Tibial nerve (tissue), 4 donors: ENCODE measurements at regions not wholly inside any gene's neighbourhood (a gene's known extent, or its start where the extent isn't known, plus 50 kb on each side); places are given as distances from the start of the nearest gene placed in this dataset.

Experiments
- DNase-seq, 2 donors: peaks; one replicate each; pipeline ENCODE4 v3.0.0-alpha.2; 2019; ENCODE audit warnings: low spot score in 2 of 2
- H3K27ac ChIP-seq, 4 donors: fragments of 200-600 bp; sonication (generic) in 3 of 4; one replicate each; pipeline ENCODE4 v1.5.1; 2017 to 2019; ENCODE audit warnings: mild to moderate bottlenecking in 1 of 4
- H3K27me3 ChIP-seq, 2 donors: fragments of 200-600 bp; sonication (generic) in 1 of 2; one replicate each; pipeline versions ENCODE4 v1.5.1 to v1.6.0; 2017 to 2019
- H3K36me3 ChIP-seq, 3 donors: fragments of 200-600 bp; sonication (generic); one replicate each; pipeline ENCODE4 v1.5.1; 2018 to 2019
- H3K4me1 ChIP-seq, 4 donors: fragments of 200-600 bp; sonication (generic) in 3 of 4; one replicate each; pipeline ENCODE4 v1.5.1; 2017 to 2019
- H3K4me3 ChIP-seq, 4 donors: fragments of 200-600 bp; sonication (generic) in 3 of 4; one replicate each; pipeline ENCODE4 v1.5.1; 2017 to 2019; ENCODE audit warnings: mild to moderate bottlenecking in 1 of 4, moderate library complexity in 1 of 4
- H3K9me3 ChIP-seq, 4 donors: fragments of 200-600 bp; sonication (generic) in 3 of 4; one replicate each; pipeline ENCODE4 v1.5.1; 2017 to 2019
- CTCF ChIP-seq, 5 experiments: fragments of 200-600 bp in 3 of 5; fragments of 450-650 bp in 2 of 5; sonication (generic) in 3 of 5; IDR thresholded peaks; one replicate each; pipeline ENCODE4 v1.5.1; 2016 to 2019; ENCODE audit warnings: antibody characterized with exemption in 5 of 5, mild to moderate bottlenecking in 3 of 5, moderate library complexity in 2 of 5
- EP300 ChIP-seq, 2 donors: sonication (generic); formaldehyde crosslinking; IDR thresholded peaks; one replicate each; pipeline ENCODE4 v1.6.1; 2017; ENCODE audit warnings: antibody characterized with exemption in 2 of 2, mild to moderate bottlenecking in 1 of 2
- POLR2A ChIP-seq, 2 donors: fragments of 450-650 bp; IDR thresholded peaks; one replicate each; pipeline ENCODE4 v1.6.1; 2017; ENCODE audit warnings: antibody characterized with exemption in 2 of 2, mild to moderate bottlenecking in 2 of 2, moderate library complexity in 2 of 2
- WGBS, 2 donors: methylation state at CpG; one replicate each; pipeline ENCODE4 v1.1.5; 2018; 5-methylcytosine and 5-hydroxymethylcytosine counted together

GRCh38 chr4:132065940-132066495, 1083.1 kb upstream of the PCDH10 start:
- Histone ChIP-seq H3K4me3 (no peak overlapping the region), H3K4me1 (no peaks in the 10 kb centered on the region), H3K27me3 (no peaks in the 10 kb centered on the region), H3K9me3 (peaks cover 0 to 9% (median 0%) of the 10 kb centered on the region in 4 donors), H3K36me3 (no peaks in the 10 kb centered on the region), H3K27ac (no peak overlapping the region)
- 62 to 69% methylated on average over 2 of the region's 2 CpGs for WGBS, 2 donors
- no peak for DNase-seq
- TF ChIP-seq CTCF (IDR thresholded peaks at IDR 0.05) (no peak), POLR2A (IDR thresholded peaks at IDR 0.05) (no peak), EP300 (IDR thresholded peaks at IDR 0.05) (no peak)

- 77 to 79% methylated on average over 1 of the region's 1 CpG for WGBS, 2 donors
- no peak for DNase-seq
- Histone ChIP-seq H3K4me1 (no peaks in the 10 kb centered on the region), H3K27me3 (no peaks in the 10 kb centered on the region), H3K27ac (no peak overlapping the region), H3K36me3 (no peaks in the 10 kb centered on the region), H3K9me3 (no peaks in the 10 kb centered on the region), H3K4me3 (no peak overlapping the region)
- TF ChIP-seq EP300 (IDR thresholded peaks at IDR 0.05) = no peak
- TF ChIP-seq POLR2A (IDR thresholded peaks at IDR 0.05) = no peak
- no peak for TF ChIP-seq CTCF (IDR thresholded peaks at IDR 0.05)
Measured at GRCh38 chr4:132071815-132072214, 1077.3 kb upstream of the PCDH10 start.

GRCh38 chr4:132076829-132077228, 1072.3 kb upstream of the PCDH10 start:
- WGBS, 2 donors = 79 to 93% methylated on average over 2 of the region's 2 CpGs
- no peaks in the 10 kb centered on the region for H3K27me3 ChIP-seq
- no peak for TF ChIP-seq EP300 (IDR thresholded peaks at IDR 0.05)
- TF ChIP-seq POLR2A (IDR thresholded peaks at IDR 0.05) = no peak
- no peak for TF ChIP-seq CTCF (IDR thresholded peaks at IDR 0.05)
- H3K27ac ChIP-seq = no peak overlapping the region
- H3K4me1 ChIP-seq = no peaks in the 10 kb centered on the region
- H3K9me3 ChIP-seq = no peaks in the 10 kb centered on the region
- H3K36me3 ChIP-seq = no peaks in the 10 kb centered on the region
- H3K4me3 ChIP-seq = no peak overlapping the region
- no peak for DNase-seq

- no peak overlapping the region for H3K27ac ChIP-seq
- TF ChIP-seq POLR2A (IDR thresholded peaks at IDR 0.05) = no peak
- TF ChIP-seq EP300 (IDR thresholded peaks at IDR 0.05) = no peak
- no peak for TF ChIP-seq CTCF (IDR thresholded peaks at IDR 0.05)
- H3K9me3 ChIP-seq = no peaks in the 10 kb centered on the region
- H3K36me3 ChIP-seq = no peaks in the 10 kb centered on the region
- DNase-seq = no peak
- no peak overlapping the region for H3K4me3 ChIP-seq
- no peaks in the 10 kb centered on the region for H3K4me1 ChIP-seq
- WGBS, 2 donors = 88 to 94% methylated on average over 4 of the region's 4 CpGs
- H3K27me3 ChIP-seq = no peaks in the 10 kb centered on the region
Measured at GRCh38 chr4:132085105-132085504, 1064.0 kb upstream of the PCDH10 start.

GRCh38 chr4:132094017-132094416, 1055.1 kb upstream of the PCDH10 start:
- Histone ChIP-seq H3K27ac (no peak overlapping the region), H3K4me3 (no peak overlapping the region), H3K4me1 (no peaks in the 10 kb centered on the region), H3K9me3 (no peaks in the 10 kb centered on the region), H3K36me3 (no peaks in the 10 kb centered on the region), H3K27me3 (no peaks in the 10 kb centered on the region)
- 75 to 86% methylated on average over 4 of the region's 4 CpGs for WGBS, 2 donors
- TF ChIP-seq POLR2A (IDR thresholded peaks at IDR 0.05) (no peak), EP300 (IDR thresholded peaks at IDR 0.05) (no peak), CTCF (IDR thresholded peaks at IDR 0.05) (no peak)
- no peak for DNase-seq
